ENCODE measurements at regions not wholly inside any gene's neighbourhood (a gene's known extent, or its start where the extent isn't known, plus 50 kb on each side); places are given as distances from the start of the nearest gene placed in this dataset.

DNA sequence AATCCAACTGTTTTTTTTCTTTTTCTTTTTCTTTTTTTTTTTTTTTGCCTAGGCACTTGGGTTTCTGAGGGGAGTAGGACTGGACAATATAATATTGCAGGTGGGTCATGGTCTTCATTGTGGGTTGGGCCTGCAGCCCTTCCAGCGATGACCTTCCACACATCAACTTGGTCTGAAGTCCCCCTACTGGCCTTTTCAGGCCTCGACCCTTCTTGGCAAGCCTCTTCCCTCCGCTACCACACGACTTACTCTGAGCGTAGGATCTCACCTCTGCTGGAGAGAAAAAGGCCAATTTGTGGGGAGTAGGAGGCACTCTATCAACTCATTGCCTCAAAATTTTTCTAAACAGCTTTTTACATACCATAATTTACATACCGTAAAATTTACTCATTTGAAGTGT is 51.1 kb upstream of the GRIK3 start:
- no peaks in the 10 kb centered on the region for H3K9me3 ChIP-seq (ENCODE audit: control insufficient read depth, insufficient read depth, low read depth, low read length)
- H3K4me1 ChIP-seq (ENCODE audit: control insufficient read depth, insufficient read depth, low read length), result no peaks in the 10 kb centered on the region
- no peak overlapping the region for H3K27ac ChIP-seq (ENCODE audit: extremely low read depth, low read depth, low read length)
- TF ChIP-seq ZSCAN16 (tag by site-specific recombination; IDR thresholded peaks at IDR 0.05), result no peak
- no peak for TF ChIP-seq GLI2 (tag by site-specific recombination; IDR thresholded peaks at IDR 0.05; ENCODE audit: borderline replicate concordance, low read depth)
- ChIA-PET CTCF (interaction anchor here (0.9 kb wide), 1 partner anchor 1150 kb away, joined by 4 read pairs; no protein-coding TSS in a partner anchor), POLR2A (no interaction called here)
- H3K4me3 ChIP-seq (ENCODE audit: low read depth, low read length), result no peak overlapping the region
- H3K36me3 ChIP-seq (ENCODE audit: control insufficient read depth in 2 of 2, insufficient read depth in 1 of 2, low read length in 2 of 2), result no peaks in the 10 kb centered on the region

GRCh38 chr1:37089750-37090149 is 55.4 kb upstream of the GRIK3 start:
- ChIA-PET POLR2A (no interaction called here), CTCF (no interaction called here)
- H3K27ac ChIP-seq (ENCODE audit: extremely low read depth, low read depth, low read length), result no peak overlapping the region
- no peaks in the 10 kb centered on the region for H3K9me3 ChIP-seq (ENCODE audit: control insufficient read depth, insufficient read depth, low read depth, low read length)
- no peak for TF ChIP-seq ZNF133 (tag by site-specific recombination; IDR thresholded peaks at IDR 0.05)
- no peak for TF ChIP-seq ZNF707 (tag by site-specific recombination; IDR thresholded peaks at IDR 0.05)
- no peak for TF ChIP-seq ZNF791 (tag by site-specific recombination; IDR thresholded peaks at IDR 0.05)
- no peak for TF ChIP-seq ZNF121 (tag by site-specific recombination; IDR thresholded peaks at IDR 0.05)
- TF ChIP-seq ZNF354C (tag by site-specific recombination; IDR thresholded peaks at IDR 0.05; ENCODE audit: borderline replicate concordance, low read depth), result no peak
- TF ChIP-seq ZNF701 (tag by site-specific recombination; IDR thresholded peaks at IDR 0.05), result no peak
- no peak for TF ChIP-seq PRDM2 (tag by site-specific recombination; IDR thresholded peaks at IDR 0.05; ENCODE audit: borderline replicate concordance)
- TF ChIP-seq KLF8 (tag by site-specific recombination; IDR thresholded peaks at IDR 0.05), result no peak
- no peak for TF ChIP-seq ZNF266 (tag by site-specific recombination; IDR thresholded peaks at IDR 0.05; ENCODE audit: low read depth)
- TF ChIP-seq GLI2 (tag by site-specific recombination; IDR thresholded peaks at IDR 0.05; ENCODE audit: borderline replicate concordance, low read depth), result no peak
- H3K36me3 ChIP-seq (ENCODE audit: control insufficient read depth in 2 of 2, insufficient read depth in 1 of 2, low read length in 2 of 2), result no peaks in the 10 kb centered on the region
- no peaks in the 10 kb centered on the region for H3K4me1 ChIP-seq (ENCODE audit: control insufficient read depth, insufficient read depth, low read length)
- no peak overlapping the region for H3K4me3 ChIP-seq (ENCODE audit: low read depth, low read length)

DNA sequence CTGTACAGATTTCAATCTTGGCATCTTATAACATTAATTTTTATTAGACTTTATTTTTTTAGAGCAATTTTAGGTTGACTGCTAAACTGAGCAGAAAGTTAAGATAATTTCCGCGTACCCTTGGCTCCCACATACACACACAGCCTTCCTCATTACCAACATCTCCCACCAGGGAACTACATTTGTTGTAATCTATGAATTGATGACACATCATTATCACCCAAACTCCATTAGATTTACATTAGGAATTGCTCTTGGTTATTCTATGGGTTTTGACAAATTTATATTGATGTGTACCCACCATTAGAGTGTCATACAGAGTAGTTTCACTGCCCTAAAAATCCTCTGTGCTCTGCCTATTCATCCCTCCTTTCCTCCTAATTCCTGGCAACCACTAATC is 56.4 kb upstream of the GRIK3 start:
- ChIA-PET CTCF (no interaction called here), POLR2A (no interaction called here)
- H3K27ac ChIP-seq (ENCODE audit: extremely low read depth, low read depth, low read length), result no peak overlapping the region
- H3K36me3 ChIP-seq (ENCODE audit: control insufficient read depth in 2 of 2, insufficient read depth in 1 of 2, low read length in 2 of 2), result no peaks in the 10 kb centered on the region
- H3K9me3 ChIP-seq (ENCODE audit: control insufficient read depth, insufficient read depth, low read depth, low read length), result no peaks in the 10 kb centered on the region
- TF ChIP-seq HOXC10 (CRISPR knock-in tag; IDR thresholded peaks at IDR 0.05) (no peak), ZNF341 (tag by site-specific recombination; IDR thresholded peaks at IDR 0.05; ENCODE audit: low read depth) (no peak), ZNF121 (tag by site-specific recombination; IDR thresholded peaks at IDR 0.05) (no peak), ZNF211 (tag by site-specific recombination; IDR thresholded peaks at IDR 0.05; ENCODE audit: low read depth) (no peak)
- TF ChIP-seq, protein P1, sequence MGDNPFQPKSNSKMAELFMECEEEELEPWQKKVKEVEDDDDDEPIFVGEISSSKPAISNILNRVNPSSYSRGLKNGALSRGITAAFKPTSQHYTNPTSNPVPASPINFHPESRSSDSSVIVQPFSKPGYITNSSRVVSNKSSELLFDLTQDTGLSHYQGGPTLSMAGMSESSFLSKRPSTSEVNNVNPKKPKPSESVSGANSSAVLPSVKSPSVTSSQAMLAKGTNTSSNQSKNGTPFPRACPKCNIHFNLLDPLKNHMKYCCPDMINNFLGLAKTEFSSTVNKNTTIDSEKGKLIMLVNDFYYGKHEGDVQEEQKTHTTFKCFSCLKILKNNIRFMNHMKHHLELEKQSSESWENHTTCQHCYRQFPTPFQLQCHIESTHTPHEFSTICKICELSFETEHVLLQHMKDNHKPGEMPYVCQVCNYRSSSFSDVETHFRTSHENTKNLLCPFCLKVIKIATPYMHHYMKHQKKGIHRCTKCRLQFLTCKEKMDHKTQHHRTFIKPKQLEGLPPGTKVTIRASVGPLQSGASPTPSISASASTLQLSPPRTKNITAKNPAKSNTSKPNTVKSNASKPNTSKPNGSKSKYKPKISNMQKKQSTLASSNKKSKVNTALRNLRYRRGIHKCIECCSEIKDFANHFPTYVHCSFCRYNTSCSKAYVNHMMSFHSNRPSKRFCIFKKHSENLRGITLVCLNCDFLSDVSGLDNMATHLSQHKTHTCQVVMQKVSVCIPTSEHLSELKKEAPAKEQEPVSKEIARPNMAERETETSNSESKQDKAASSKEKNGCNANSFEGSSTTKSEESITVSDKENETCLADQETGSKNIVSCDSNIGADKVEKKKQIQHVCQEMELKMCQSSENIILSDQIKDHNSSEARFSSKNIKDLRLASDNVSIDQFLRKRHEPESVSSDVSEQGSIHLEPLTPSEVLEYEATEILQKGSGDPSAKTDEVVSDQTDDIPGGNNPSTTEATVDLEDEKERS (tag by site-specific recombination; IDR thresholded peaks at IDR 0.05), result no peak
- TF ChIP-seq, protein P2, sequence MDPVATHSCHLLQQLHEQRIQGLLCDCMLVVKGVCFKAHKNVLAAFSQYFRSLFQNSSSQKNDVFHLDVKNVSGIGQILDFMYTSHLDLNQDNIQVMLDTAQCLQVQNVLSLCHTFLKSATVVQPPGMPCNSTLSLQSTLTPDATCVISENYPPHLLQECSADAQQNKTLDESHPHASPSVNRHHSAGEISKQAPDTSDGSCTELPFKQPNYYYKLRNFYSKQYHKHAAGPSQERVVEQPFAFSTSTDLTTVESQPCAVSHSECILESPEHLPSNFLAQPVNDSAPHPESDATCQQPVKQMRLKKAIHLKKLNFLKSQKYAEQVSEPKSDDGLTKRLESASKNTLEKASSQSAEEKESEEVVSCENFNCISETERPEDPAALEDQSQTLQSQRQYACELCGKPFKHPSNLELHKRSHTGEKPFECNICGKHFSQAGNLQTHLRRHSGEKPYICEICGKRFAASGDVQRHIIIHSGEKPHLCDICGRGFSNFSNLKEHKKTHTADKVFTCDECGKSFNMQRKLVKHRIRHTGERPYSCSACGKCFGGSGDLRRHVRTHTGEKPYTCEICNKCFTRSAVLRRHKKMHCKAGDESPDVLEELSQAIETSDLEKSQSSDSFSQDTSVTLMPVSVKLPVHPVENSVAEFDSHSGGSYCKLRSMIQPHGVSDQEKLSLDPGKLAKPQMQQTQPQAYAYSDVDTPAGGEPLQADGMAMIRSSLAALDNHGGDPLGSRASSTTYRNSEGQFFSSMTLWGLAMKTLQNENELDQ (tag by site-specific recombination; IDR thresholded peaks at IDR 0.05; ENCODE audit: low read depth), result no peak
- H3K4me3 ChIP-seq (ENCODE audit: low read depth, low read length), result no peak overlapping the region
- H3K4me1 ChIP-seq (ENCODE audit: control insufficient read depth, insufficient read depth, low read length), result no peaks in the 10 kb centered on the region

Measured in HEK293 (cell line).